ENCODE measurements at regions not wholly inside any gene's neighbourhood (a gene's known extent, or its start where the extent isn't known, plus 50 kb on each side); places are given as distances from the start of the nearest gene placed in this dataset.
"Not testable (repeated sequence)": the region's sequence is repeated elsewhere in the genome, so short reads cannot be mapped to it uniquely, and the experiment has no call there.

DNA sequence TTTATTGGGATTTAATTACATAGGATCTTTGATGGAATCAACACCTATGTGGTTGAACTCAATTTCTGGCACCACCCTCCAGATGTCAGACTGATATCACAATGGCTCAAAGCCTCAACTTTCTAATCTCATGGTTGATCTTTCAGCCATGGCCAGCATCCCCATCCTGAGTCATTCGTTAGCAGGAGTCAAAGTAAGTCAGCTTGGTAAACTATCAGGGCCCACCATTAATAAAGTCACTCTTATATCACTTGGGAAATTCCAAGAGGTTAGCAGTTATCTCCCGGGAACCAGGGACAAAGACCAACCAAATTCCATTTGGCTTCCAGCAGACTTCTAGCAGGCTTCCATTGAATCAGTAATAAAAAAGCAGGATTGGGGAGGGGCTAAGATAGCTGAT lies 50.7 kb upstream of the TNFSF4 start:
- DNase-seq (ENCODE audit: low read depth in 2 of 2), result no peak

- DNase-seq (ENCODE audit: low read depth in 2 of 2), result no peak
Observed at GRCh38 chr1:173258479-173259264, 51.5 kb upstream of the TNFSF4 start.

DNA sequence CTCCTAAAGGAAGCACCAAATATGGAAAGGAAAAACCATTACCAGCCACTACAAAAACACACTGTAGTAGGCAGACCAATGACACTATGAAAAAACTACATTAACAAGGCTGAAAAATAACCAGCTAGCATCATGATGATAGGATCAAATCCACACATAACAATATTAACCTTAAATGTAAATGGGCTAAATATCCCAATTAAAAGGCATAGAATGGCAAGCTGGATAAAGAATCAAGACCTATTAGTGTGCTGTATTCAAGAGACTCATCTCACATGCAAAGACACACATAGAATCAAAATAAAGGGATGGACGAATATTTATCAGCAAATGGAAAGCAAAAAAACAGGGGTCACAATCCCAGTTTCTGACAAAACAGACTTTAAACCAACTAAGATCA lies 53.2 kb upstream of the TNFSF4 start:
- DNase-seq (ENCODE audit: low read depth in 2 of 2), result not testable (repeated sequence)

- DNase-seq (ENCODE audit: low read depth in 2 of 2), result peak; percentile 26 to 29
Observed at GRCh38 chr1:173266841-173267240, 59.7 kb upstream of the TNFSF4 start.

GRCh38 chr1:173267453-173267945 lies 60.4 kb upstream of the TNFSF4 start:
- DNase-seq (ENCODE audit: low read depth in 2 of 2), result peak; percentile 87 to 91

DNA sequence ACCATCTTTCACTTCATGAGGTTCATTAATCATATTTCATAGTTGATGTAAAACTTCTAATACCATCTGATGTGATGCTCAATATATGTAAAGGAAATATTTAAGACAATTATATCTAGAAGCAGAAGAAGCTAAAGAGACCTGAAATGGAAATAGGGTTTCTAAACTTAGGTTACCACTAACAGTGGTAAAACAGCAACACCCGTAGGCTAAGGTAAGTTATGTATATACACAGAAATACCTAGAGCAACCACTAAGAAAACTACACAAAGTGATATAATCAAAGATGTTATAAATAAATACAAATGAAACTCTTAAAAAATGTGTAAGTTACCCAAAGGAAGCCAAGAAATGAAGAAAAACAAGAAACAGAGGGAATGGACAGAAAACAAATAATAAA lies 61.1 kb upstream of the TNFSF4 start:
- no peak for DNase-seq (ENCODE audit: low read depth in 2 of 2)

DNA sequence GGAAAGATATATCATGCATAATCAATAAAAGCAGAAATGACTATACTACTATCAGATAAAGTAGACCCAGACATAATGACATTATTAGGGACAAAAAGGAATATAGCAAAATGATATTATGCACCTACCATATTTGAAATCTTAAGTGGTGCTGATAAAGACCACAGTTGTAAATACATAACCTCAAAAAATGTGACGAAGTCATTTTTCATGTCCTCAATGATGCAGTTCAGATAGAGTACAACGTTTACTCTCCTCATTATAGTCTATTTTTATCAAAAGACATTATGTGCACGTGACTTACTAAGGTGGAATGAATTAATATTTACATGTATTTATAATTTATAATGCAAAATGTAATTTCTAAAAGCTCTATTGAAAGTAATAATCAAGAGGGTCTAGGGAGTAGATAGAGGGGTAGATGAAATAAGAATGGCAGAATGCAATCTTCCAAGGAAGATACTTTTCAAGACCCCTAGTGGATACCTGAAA lies 61.7 kb upstream of the TNFSF4 start:
- DNase-seq (ENCODE audit: low read depth in 2 of 2), result no peak

GRCh38 chr1:173269490-173270230 lies 62.5 kb upstream of the TNFSF4 start:
- peak; percentile 72 to 77 for DNase-seq (ENCODE audit: low read depth in 2 of 2)

DNA sequence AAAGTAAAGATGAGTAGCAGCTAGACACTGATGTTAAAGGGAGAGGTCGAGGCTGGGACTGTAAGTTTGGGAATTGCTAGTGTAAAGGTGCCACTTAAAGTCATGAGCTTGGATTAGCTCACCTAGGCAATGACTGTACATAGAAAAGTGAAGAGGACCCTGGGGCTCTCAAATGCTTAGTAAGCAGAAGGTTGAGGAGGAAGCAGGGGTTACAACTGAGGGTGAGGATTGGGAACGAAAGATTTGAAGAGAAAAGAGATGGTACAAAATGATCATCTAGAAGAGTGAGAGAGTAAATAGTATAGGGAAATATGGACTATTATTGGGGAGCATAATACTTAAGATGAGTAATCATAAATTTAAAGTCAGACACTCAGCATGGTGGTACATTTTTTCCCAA lies 63.1 kb upstream of the TNFSF4 start:
- DNase-seq (ENCODE audit: low read depth in 2 of 2), result no peak

DNA sequence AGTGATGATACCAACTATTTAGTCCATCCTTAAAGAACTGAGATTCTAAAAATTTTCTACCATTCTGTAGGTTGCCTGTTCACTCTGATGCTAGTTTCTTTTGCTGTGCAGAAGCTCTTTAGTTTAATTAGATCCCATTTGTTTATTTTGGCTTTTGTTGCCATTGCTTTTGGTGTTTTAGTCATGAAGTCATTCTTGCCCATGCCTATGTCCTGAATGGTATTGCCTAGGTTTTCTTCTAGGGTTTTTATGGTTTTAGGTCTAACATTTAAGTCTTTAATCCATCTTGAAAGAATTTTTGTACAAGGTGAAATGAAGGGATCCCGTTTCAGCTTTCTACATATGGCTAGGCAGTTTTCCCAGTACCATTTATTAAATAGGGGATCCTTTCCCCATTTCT lies 63.9 kb upstream of the TNFSF4 start:
- DNase-seq (ENCODE audit: low read depth in 2 of 2), result not testable (repeated sequence)

GRCh38 chr1:173275496-173275895 lies 68.4 kb upstream of the TNFSF4 start:
- no peak for DNase-seq (ENCODE audit: low read depth in 2 of 2)

- DNase-seq (ENCODE audit: low read depth in 2 of 2), result no peak
Observed at GRCh38 chr1:173276922-173277800, 70.0 kb upstream of the TNFSF4 start.

GRCh38 chr1:173280899-173281660 lies 73.9 kb upstream of the TNFSF4 start:
- DNase-seq (ENCODE audit: low read depth in 2 of 2), result no peak

- DNase-seq (ENCODE audit: low read depth in 2 of 2), result no peak
Observed at GRCh38 chr1:173285048-173285447, 77.9 kb upstream of the TNFSF4 start.

DNA sequence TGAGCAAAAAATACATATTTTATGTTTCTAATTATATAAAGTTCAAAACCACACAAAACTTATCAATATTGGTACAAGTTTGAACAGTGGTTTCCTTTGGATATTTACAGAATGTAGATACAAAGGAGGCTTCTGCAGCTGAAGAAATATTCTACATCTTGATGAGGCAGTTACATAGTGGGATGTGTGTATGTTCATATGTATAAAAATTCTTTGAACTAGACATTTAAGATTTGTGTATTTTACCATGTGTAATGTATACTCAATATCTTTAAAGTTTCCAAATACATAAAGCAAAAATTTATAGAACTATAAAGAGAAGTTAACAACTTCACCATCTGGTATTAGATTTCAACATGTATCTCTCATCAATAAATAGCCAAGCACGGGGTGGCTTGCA lies 80.7 kb upstream of the TNFSF4 start:
- DNase-seq (ENCODE audit: low read depth in 2 of 2), result no peak

DNA sequence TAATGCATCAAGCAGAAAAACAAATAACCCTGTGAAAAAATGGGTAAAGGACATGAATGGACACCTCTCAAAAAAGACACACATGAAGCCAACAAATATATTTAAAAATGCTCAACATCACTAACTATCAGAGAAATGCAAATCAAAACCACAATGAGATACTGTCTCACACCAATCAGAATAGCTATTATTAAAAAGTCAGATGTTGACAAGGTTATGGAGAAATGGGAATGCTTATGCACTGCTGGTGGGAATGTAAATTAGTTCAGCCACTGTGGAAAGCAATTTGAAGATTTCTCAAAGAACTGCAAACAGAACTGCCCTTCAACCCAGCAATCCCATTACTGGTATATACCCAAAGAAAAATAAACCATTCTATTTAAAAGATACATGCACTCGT lies 86.6 kb upstream of the TNFSF4 start:
- DNase-seq (ENCODE audit: low read depth in 2 of 2), result no peak

DNA sequence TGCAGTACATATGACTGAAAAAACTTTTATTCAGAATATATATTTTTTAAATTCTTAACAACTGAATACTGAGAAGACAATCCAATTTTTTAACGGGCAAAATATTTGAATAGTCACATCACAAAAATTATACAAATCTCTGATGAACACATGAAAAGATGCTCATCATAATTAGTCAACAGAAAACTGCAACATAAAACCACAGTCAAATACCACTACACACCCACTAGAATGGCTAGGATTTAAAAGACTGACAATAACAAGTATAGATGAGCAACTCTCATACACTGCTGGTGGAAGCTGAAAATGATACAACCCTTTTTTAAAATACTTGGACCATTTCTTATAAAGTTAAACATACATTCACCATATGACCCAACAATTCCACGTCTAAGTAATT lies 87.7 kb upstream of the TNFSF4 start:
- DNase-seq (ENCODE audit: low read depth in 2 of 2), result peak in 1 of 2 experiments; percentile 12

DNA sequence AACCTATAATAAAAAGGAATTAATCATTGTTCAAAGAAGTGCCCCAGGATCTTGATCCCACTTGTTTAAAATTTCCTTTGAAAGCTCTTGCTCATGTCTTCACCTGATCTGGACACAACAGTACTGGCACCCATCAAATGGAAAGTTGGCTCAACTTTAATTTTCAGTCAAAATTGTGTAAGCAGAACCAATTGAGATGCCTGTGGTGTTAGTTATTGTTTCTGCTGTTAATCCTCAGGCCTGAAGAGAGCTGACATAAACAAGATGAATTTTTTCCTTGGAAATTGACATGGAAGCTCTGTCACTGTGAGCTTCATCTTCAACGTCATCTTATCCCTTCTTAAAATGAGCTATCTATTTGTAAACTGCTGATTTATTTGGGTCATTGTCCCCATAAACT lies 88.3 kb upstream of the TNFSF4 start:
- DNase-seq (ENCODE audit: low read depth in 2 of 2), result no peak

DNA sequence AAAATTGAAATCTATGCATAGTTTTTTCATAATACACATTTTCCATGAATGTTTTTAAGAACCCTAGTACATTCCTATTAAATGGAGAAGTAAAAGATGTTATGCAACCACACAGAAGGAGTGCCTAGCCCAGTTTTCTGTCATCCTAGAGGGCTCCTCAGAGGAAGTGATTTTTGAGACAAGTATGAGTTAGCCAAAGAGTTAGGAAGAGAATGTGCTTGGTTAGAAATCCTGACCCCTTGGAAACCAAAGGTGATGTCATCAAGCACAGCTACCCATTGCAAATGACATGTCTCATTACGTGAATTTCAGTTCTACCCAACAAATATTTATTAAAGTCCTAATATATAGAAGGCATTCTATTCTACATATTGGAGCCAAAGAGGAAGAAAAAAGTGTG lies 88.9 kb upstream of the TNFSF4 start:
- no peak for DNase-seq (ENCODE audit: low read depth in 2 of 2)

DNA sequence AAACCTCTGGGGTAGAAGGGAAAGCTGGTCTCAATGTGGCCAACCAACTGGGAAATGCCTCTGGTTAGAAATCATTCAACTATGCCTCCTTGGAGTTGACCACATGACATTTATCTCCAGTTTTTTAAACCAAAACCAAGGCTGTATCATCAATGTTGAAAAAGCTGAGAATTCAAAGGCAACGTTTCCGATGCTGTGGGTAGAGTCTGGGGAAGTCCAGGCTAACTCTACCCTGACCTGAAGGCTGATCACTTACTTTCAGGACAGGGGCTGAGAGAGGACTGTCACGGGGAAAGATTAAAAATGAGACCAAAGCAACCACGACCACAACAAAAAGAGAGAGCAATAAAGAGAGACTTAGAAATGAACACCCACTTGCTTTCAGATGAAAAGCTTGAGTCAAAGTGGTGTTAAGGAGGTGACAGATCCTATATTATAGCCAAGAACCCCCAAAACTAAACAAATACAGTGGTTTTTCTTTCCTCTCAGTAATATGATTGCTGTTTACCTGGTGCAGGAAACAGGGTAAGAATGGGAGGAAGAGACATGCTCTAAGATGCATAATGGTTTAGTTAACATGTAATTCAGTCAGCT lies 90.8 kb upstream of the TNFSF4 start:
- no peak for DNase-seq (ENCODE audit: low read depth in 2 of 2)
